K562 (cell line): ENCODE measurements at regions not wholly inside any gene's neighbourhood (a gene's known extent, or its start where the extent isn't known, plus 50 kb on each side); places are given as distances from the start of the nearest gene placed in this dataset.

Experiments used
- ATAC-seq: fragments of 200-7000 bp; cut with Tn5 transposase; 3 replicates; pipeline ENCODE4 v1.9.1; 2020; ENCODE audit warnings: moderate library complexity
- BruUV-seq: library from RNA; stranded (reverse); fragments of 400-500 nt; replicated peaks from 2 replicates; lab custom pipeline; 2021; lab: Mats Ljungman, UMichigan
- CTCF ChIA-PET: fragments of 300-600 bp; formaldehyde crosslinking; extraction: SDS; loops from one replicate; lab custom pipeline; 2021; ENCODE audit warnings: low intra/inter-chr PET ratio; lab: Yijun Ruan, JAX
- POLR2A ChIA-PET: fragments of 300-600, 350-650 bp; sonication (Branson Sonifier 250); formaldehyde crosslinking; extraction: SDS; loops from one replicate; lab custom pipeline; 2021; ENCODE audit warnings: antibody characterized with exemption, inconsistent platforms; lab: Yijun Ruan, JAX
- DNase-seq, 4 experiments: peaks; one replicate each; pipeline versions ENCODE4 v3.0.0 to v3.0.0-alpha.2; 2011 to 2018; ENCODE audit warnings: low spot score in 3 of 4, mixed read lengths in 3 of 4; ENCODE audit errors: extremely low read depth in 1 of 4
- FAIRE-seq: peaks from 2 replicates; lab custom pipeline; 2011; peaks lifted over from hg19 to GRCh38; lab: Jason Lieb, UNC
- H2AFZ ChIP-seq: 2 replicates; pipeline ENCODE4 v1.6.0; 2011; ENCODE audit warnings: low read depth, low read length, control low read depth, inconsistent platforms
- H3K27ac ChIP-seq: fragments of 200-600 bp; 3 replicates; pipeline ENCODE4 v1.8.0; 2011; ENCODE audit warnings: low read depth, mild to moderate bottlenecking, control low read depth, inconsistent platforms, low read length, moderate library complexity, mixed read lengths; ENCODE audit errors: extremely low read depth
- H3K27me3 ChIP-seq, 2 experiments: fragments of 300-600 bp in 1 of 2; 2 replicates in 1 of 2; 3 replicates in 1 of 2; pipeline versions ENCODE4 v1.6.0 to v1.8.0; 2011; ENCODE audit warnings: inconsistent platforms in 2 of 2, low read length in 2 of 2, mild to moderate bottlenecking in 1 of 2, mixed read lengths in 1 of 2, moderate library complexity in 1 of 2; ENCODE audit not compliant: control insufficient read depth in 2 of 2, insufficient read depth in 2 of 2
- H3K36me3 ChIP-seq: fragments of 300-600 bp; 3 replicates; pipeline ENCODE4 v1.8.0; 2011; ENCODE audit warnings: mild to moderate bottlenecking, low read length, inconsistent platforms; ENCODE audit not compliant: control insufficient read depth, insufficient read depth
- H3K4me1 ChIP-seq, 2 experiments: fragments of 200-600 bp in 1 of 2; replicated peaks in 1 of 2; 2 replicates in 1 of 2; 3 replicates in 1 of 2; pipeline versions ENCODE4 v1.5.1 to v1.8.0; 2011; ENCODE audit warnings: inconsistent platforms in 2 of 2, low read length in 2 of 2, mild to moderate bottlenecking in 1 of 2, mixed read lengths in 1 of 2, moderate library complexity in 1 of 2; ENCODE audit not compliant: control insufficient read depth in 2 of 2, insufficient read depth in 2 of 2
- H3K4me2 ChIP-seq: 2 replicates; pipeline ENCODE4 v1.6.1; 2011; ENCODE audit warnings: low read length, control low read depth, inconsistent platforms, mixed read lengths; ENCODE audit not compliant: insufficient read depth
- H3K4me3 ChIP-seq: fragments of 200-600 bp; sonication (generic), shearing (Covaris generic); 2 replicates; pipeline ENCODE4 v1.5.1; 2016; ENCODE audit warnings: control low read depth, inconsistent platforms
- H3K79me2 ChIP-seq: fragments of 200-600 bp; 3 replicates; pipeline ENCODE4 v1.8.0; 2011; ENCODE audit warnings: low read length, inconsistent platforms; ENCODE audit not compliant: control insufficient read depth, insufficient read depth
- H3K9ac ChIP-seq, 2 experiments: 2 replicates each; pipeline versions ENCODE4 v1.6.0 to v1.6.1; 2011; ENCODE audit warnings: low read depth in 2 of 2, low read length in 2 of 2, control low read depth in 1 of 2, inconsistent platforms in 1 of 2, mild to moderate bottlenecking in 1 of 2, mixed read lengths in 1 of 2; ENCODE audit not compliant: insufficient read depth in 1 of 2
- H3K9me1 ChIP-seq: one replicate; pipeline ENCODE4 v1.6.0; 2011; ENCODE audit warnings: inconsistent platforms, mild to moderate bottlenecking, low read length, moderate library complexity; ENCODE audit not compliant: control insufficient read depth, insufficient read depth
- H3K9me3 ChIP-seq: replicated peaks from 2 replicates; pipeline ENCODE4 v1.5.1; 2011; ENCODE audit warnings: low read depth, low read length, inconsistent platforms; ENCODE audit not compliant: control insufficient read depth, insufficient read depth
- H4K20me1 ChIP-seq: replicated peaks from 2 replicates; pipeline ENCODE4 v1.6.1; 2011; ENCODE audit warnings: low read length, inconsistent platforms, mixed read lengths; ENCODE audit not compliant: control insufficient read depth, insufficient read depth
- ATF7 ChIP-seq: fragments of 450-650 bp; IDR thresholded peaks from 2 replicates; pipeline ENCODE4 v1.7.1; 2014; ENCODE audit warnings: mild to moderate bottlenecking, moderate library complexity
- FOXP1 ChIP-seq: sonication (generic); formaldehyde crosslinking; IDR thresholded peaks from 2 replicates; pipeline ENCODE4 v1.8.0; 2022; ENCODE audit warnings: mild to moderate bottlenecking, missing genetic modification reagents
- HNRNPK ChIP-seq: fragments of 200-400 bp; formaldehyde crosslinking; IDR thresholded peaks from one replicate; pipeline ENCODE4 v1.6.1; 2018; ENCODE audit warnings: mild to moderate bottlenecking, low read depth, low read length; ENCODE audit not compliant: poor library complexity, severe bottlenecking
- KAT2B ChIP-seq: IDR thresholded peaks from one replicate; pipeline ENCODE4 v1.6.1; 2012; ENCODE audit warnings: low read depth, mild to moderate bottlenecking, control low read depth, inconsistent platforms, low read length, moderate library complexity
- MTA2 ChIP-seq: fragments of 450-650 bp; IDR thresholded peaks from 2 replicates; pipeline ENCODE4 v1.6.1; 2016; ENCODE audit warnings: low read depth
- NCOA6 ChIP-seq: fragments of 450-650 bp; IDR thresholded peaks from 2 replicates; pipeline ENCODE4 v1.6.1; 2017; ENCODE audit warnings: mild to moderate bottlenecking
- NFATC3 ChIP-seq: fragments of 450-650 bp; IDR thresholded peaks from 2 replicates; pipeline ENCODE4 v1.6.1; 2017; ENCODE audit warnings: mild to moderate bottlenecking
- RBFOX2 ChIP-seq: fragments of 200-400 bp; formaldehyde crosslinking; IDR thresholded peaks from 2 replicates; pipeline ENCODE4 v1.6.1; 2017; ENCODE audit warnings: low read depth, mild to moderate bottlenecking, low read length, moderate library complexity
- SIN3A ChIP-seq, 2 experiments: fragments of 150-350 bp in 1 of 2; IDR thresholded peaks; 2 replicates each; pipeline ENCODE4 v1.6.1; 2011 to 2016; ENCODE audit warnings: borderline replicate concordance in 2 of 2, low read depth in 2 of 2, low read length in 2 of 2, mild to moderate bottlenecking in 2 of 2, moderate library complexity in 2 of 2; ENCODE audit not compliant: control insufficient read depth in 1 of 2
- TAF15 ChIP-seq: fragments of 200-400 bp; formaldehyde crosslinking; IDR thresholded peaks from 2 replicates; pipeline ENCODE4 v1.6.1; 2017; ENCODE audit warnings: mild to moderate bottlenecking, low read depth, low read length, moderate library complexity
- WGBS: fragments of 100-300 bp; shearing (Covaris generic); methylation state at CpG from one replicate; pipeline ENCODE4 v1.1.6; 2016; ENCODE audit warnings: low coverage, mixed read lengths; ENCODE audit not compliant: insufficient coverage; ENCODE audit errors: missing lambda C conversion rate; 5-methylcytosine and 5-hydroxymethylcytosine counted together
- in situ Hi-C: fragments of 300-500 bp; cut with MboI; formaldehyde crosslinking; loops from 4 replicates; pipeline ENCODE4 v1.15.0; 2018; ENCODE audit warnings: inconsistent platforms, mixed read lengths
- intact Hi-C: fragments of 100-400 bp; cut with micrococcal nuclease; formaldehyde crosslinking; loops from 2 replicates; pipeline ENCODE4 v1.14.2; 2022
- TF ChIP-seq, protein P1 (sequence below): fragments of 450-650 bp; conservative IDR thresholded peaks from 2 replicates; pipeline ENCODE4 v1.6.1; 2016; ENCODE audit warnings: missing genetic modification characterization, low read depth, mild to moderate bottlenecking, control low read depth, missing compliant biosample characterization
- TF ChIP-seq, protein P2 (sequence below): sonication (generic); formaldehyde crosslinking; IDR thresholded peaks from 2 replicates; pipeline ENCODE4 v1.8.0; 2022; ENCODE audit warnings: missing genetic modification reagents, mild to moderate bottlenecking, moderate library complexity, borderline replicate concordance
- TF ChIP-seq, protein P3 (sequence below): fragments of 150-350 bp; conservative IDR thresholded peaks from 2 replicates; pipeline ENCODE4 v1.6.1; 2014; ENCODE audit warnings: low read length

DNA sequence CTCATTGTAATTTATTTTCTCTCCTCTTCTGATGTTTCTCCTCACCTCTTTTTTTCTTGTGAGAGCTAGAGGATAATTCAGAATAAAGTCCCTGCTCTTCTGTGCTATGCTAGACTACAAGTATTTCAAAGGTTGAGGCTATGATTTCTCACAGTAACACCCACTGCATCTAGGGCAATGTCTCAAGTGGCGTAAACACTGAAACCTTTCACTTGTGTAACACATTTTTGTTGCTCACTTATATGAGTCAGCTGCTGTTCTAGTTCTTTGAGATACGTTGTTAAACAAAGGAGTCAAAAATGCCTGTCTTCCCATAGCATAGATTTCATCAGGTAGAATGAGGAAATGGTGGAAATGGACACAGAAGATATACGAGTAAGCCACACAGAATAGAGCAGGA is 305.1 kb upstream of the PITRM1 start:
- no peaks in the 10 kb centered on the region for H3K9me3 ChIP-seq
- no peak overlapping the region for H3K4me2 ChIP-seq
- H2AFZ ChIP-seq = no peak overlapping the region
- no peak for TF ChIP-seq TAF15
- TF ChIP-seq, protein P1, sequence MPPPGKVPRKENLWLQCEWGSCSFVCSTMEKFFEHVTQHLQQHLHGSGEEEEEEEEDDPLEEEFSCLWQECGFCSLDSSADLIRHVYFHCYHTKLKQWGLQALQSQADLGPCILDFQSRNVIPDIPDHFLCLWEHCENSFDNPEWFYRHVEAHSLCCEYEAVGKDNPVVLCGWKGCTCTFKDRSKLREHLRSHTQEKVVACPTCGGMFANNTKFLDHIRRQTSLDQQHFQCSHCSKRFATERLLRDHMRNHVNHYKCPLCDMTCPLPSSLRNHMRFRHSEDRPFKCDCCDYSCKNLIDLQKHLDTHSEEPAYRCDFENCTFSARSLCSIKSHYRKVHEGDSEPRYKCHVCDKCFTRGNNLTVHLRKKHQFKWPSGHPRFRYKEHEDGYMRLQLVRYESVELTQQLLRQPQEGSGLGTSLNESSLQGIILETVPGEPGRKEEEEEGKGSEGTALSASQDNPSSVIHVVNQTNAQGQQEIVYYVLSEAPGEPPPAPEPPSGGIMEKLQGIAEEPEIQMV (tag) = no peak
- no peak for TF ChIP-seq KAT2B
- TF ChIP-seq NFATC3 = no peak
- TF ChIP-seq, protein P2, sequence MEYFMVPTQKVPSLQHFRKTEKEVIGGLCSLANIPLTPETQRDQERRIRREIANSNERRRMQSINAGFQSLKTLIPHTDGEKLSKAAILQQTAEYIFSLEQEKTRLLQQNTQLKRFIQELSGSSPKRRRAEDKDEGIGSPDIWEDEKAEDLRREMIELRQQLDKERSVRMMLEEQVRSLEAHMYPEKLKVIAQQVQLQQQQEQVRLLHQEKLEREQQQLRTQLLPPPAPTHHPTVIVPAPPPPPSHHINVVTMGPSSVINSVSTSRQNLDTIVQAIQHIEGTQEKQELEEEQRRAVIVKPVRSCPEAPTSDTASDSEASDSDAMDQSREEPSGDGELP (CRISPR knock-in tag) = no peak
- no peak for TF ChIP-seq ATF7
- TF ChIP-seq HNRNPK = no peak
- TF ChIP-seq, protein P3, sequence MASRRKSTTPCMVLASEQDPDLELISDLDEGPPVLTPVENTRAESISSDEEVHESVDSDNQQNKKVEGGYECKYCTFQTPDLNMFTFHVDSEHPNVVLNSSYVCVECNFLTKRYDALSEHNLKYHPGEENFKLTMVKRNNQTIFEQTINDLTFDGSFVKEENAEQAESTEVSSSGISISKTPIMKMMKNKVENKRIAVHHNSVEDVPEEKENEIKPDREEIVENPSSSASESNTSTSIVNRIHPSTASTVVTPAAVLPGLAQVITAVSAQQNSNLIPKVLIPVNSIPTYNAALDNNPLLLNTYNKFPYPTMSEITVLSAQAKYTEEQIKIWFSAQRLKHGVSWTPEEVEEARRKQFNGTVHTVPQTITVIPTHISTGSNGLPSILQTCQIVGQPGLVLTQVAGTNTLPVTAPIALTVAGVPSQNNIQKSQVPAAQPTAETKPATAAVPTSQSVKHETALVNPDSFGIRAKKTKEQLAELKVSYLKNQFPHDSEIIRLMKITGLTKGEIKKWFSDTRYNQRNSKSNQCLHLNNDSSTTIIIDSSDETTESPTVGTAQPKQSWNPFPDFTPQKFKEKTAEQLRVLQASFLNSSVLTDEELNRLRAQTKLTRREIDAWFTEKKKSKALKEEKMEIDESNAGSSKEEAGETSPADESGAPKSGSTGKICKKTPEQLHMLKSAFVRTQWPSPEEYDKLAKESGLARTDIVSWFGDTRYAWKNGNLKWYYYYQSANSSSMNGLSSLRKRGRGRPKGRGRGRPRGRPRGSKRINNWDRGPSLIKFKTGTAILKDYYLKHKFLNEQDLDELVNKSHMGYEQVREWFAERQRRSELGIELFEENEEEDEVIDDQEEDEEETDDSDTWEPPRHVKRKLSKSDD = no peak
- no peak for TF ChIP-seq SIN3A (IDR thresholded peaks at IDR 0.05; ENCODE audit: borderline replicate concordance in 2 of 2, control insufficient read depth in 1 of 2, low read depth in 2 of 2, low read length in 2 of 2)
- TF ChIP-seq NCOA6 = no peak
- TF ChIP-seq RBFOX2 = no peak
- no peak for TF ChIP-seq FOXP1 (CRISPR knock-in tag)
- no peak for TF ChIP-seq MTA2
- FAIRE-seq (no peak), DNase-seq (no peak), ATAC-seq (no peak)
- 5% methylated on average over 3 of the region's 3 CpGs for WGBS
- CTCF ChIA-PET = no interaction called here
- no peaks in the 10 kb centered on the region for H3K36me3 ChIP-seq
- H3K4me1 ChIP-seq = peaks cover 0 to 3% of the 10 kb centered on the region in 2 experiments; a peak in 3 of 5 replicates
- no peak overlapping the region for H3K9ac ChIP-seq
- POLR2A ChIA-PET = no interaction called here
- H3K4me3 ChIP-seq = no peak overlapping the region
- no TSS peak for BruUV-seq
- H3K79me2 ChIP-seq = no peaks in the 10 kb centered on the region
- H3K9me1 ChIP-seq = peaks cover 3% of the 10 kb centered on the region
- intact Hi-C loops (no loop called here), in situ Hi-C loops (no loop called here)
- H4K20me1 ChIP-seq = peaks cover 7% of the 10 kb centered on the region
- peaks cover 0 to 19% of the 10 kb centered on the region in 2 experiments; a peak in 4 of 5 replicates for H3K27me3 ChIP-seq
- H3K27ac ChIP-seq = no peak overlapping the region
